ENCODE measurements at regions not wholly inside any gene's neighbourhood (a gene's known extent, or its start where the extent isn't known, plus 50 kb on each side); places are given as distances from the start of the nearest gene placed in this dataset.

DNA sequence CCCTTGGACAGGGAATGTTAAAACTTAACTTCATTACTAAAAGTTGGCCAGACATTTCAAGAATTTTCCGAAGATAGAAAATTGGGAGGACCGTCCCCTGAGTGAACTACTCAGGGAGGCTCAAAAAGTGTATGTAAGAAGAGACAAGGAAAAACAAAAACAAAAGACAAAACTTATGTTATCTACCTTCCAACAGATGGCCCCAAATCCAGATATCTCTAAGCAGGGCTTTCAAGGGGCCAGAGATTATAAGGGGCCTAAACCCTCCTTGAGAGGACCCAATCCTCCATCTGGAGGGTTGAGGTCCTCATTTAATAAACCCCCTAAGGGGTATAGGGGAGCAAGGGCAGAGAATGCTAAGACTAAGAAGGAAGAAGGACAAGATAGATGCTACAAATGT, 203.6 kb downstream of the SH2D4B start:
- TF ChIP-seq, protein P1, sequence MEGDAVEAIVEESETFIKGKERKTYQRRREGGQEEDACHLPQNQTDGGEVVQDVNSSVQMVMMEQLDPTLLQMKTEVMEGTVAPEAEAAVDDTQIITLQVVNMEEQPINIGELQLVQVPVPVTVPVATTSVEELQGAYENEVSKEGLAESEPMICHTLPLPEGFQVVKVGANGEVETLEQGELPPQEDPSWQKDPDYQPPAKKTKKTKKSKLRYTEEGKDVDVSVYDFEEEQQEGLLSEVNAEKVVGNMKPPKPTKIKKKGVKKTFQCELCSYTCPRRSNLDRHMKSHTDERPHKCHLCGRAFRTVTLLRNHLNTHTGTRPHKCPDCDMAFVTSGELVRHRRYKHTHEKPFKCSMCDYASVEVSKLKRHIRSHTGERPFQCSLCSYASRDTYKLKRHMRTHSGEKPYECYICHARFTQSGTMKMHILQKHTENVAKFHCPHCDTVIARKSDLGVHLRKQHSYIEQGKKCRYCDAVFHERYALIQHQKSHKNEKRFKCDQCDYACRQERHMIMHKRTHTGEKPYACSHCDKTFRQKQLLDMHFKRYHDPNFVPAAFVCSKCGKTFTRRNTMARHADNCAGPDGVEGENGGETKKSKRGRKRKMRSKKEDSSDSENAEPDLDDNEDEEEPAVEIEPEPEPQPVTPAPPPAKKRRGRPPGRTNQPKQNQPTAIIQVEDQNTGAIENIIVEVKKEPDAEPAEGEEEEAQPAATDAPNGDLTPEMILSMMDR (IDR thresholded peaks at IDR 0.05; ENCODE audit: low read depth, low read length) = no peak

DNA sequence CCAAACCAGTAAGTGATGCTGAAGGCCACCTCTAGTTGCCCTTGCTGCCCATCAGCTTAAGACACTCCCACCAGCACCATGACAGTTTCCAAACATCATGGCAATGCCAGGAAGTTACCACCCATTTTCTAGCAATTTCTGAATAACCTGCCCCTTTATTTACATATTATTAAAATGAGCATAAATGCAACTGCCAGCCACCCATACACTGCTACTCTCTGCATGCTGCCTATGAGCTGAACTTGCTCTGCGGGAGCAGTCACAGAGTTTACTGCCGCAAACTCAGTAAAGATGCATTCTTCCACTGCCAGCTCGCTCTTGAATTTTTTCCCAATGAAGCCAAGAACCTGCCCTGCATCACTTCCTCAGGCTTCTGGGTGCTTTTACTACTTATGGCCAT, 212.6 kb downstream of the SH2D4B start:
- TF ChIP-seq, protein P1 (IDR thresholded peaks at IDR 0.05; ENCODE audit: low read depth, low read length) = no peak
- no peak overlapping the region for H3K4me3 ChIP-seq (ENCODE audit: low read depth, low read length)

More for the DNA sequence above, 203.6 kb downstream of the SH2D4B start:
- H3K4me3 ChIP-seq (ENCODE audit: low read depth, low read length) = no peak overlapping the region

DNA sequence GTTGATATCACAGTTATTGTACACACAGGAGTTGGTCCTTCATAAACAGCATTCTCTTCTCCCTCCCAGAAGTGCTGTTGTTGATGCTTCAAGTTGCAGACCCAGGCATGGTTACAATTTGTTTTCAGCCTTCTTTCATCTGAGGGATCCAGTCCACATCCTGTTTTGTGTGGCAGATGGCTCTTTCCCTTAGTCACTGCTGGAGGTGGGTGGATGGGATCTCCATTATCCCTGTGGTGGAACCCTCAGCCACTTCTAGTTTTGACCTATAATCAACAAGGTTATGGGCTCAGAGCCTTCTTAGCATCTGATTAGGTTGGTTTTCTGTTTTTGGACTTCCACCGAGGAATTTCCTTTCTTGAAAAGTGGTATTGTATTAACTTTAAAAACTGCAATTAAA, 214.2 kb downstream of the SH2D4B start:
- H3K4me3 ChIP-seq (ENCODE audit: low read depth, low read length) = no peak overlapping the region
- TF ChIP-seq, protein P1 (IDR thresholded peaks at IDR 0.05; ENCODE audit: low read depth, low read length) = no peak

DNA sequence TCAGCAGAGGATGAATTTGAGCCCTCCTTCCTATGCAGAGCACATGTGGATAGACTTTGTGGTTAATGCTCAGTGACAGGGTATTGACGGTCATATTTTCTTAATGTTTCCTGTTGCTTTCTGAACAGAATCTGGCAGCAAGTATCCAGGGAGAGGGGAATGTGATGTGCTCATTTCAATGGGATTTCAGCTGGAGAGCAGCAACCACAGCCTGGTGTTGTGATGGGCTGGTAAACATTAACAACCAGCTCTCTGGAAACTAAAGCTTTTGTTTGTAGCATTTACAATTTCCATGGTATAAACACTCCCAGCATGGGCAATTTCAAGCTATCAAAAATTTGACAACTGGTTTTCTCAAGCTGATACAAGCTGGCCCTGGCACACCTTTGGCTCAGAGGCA, 215.9 kb downstream of the SH2D4B start:
- H3K4me3 ChIP-seq (ENCODE audit: low read depth, low read length) = no peak overlapping the region
- TF ChIP-seq, protein P1 (IDR thresholded peaks at IDR 0.05; ENCODE audit: low read depth, low read length) = no peak

DNA sequence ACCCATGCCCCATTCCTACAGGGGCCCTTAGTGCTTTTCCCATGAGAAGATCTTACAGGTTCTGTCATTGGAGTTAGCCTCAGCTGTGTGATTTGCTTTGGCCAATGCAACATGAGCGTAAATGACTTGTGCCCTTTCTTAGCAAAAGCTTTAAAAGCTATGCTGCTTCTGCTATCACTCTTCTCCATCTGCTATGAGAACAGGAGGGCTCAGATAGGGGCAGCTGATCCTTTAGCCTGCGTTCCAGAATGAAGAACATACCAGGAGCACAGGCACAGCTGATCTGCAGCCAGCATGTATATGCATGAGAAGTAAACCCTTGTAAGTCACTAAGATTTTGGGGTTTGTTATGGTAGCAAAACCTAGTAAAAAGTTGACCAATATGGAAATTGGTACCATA, 218.2 kb downstream of the SH2D4B start:
- TF ChIP-seq, protein P1 (IDR thresholded peaks at IDR 0.05; ENCODE audit: low read depth, low read length) = no peak
- H3K4me3 ChIP-seq (ENCODE audit: low read depth, low read length) = no peak overlapping the region

DNA sequence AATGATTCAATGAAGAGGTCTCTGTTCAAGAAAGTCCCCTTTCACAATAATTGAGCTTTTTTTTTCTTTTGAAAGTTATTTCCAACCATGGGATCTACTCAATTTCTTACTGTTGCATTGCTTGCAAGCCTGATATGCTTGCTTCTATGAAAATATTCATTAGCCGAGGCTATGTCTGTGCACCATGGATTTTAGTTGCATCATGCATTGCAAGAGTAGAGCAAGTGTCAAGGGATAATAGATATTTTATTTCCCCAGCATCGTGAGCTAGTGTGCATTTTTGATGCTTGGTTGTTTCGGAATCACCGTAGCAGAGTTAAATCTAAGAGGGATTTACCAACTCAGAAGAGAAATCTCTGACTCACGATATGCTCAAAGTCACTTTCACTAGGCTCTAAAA, 222.0 kb downstream of the SH2D4B start:
- TF ChIP-seq, protein P1 (IDR thresholded peaks at IDR 0.05; ENCODE audit: low read depth, low read length) = no peak
- H3K4me3 ChIP-seq (ENCODE audit: low read depth, low read length) = no peak overlapping the region

DNA sequence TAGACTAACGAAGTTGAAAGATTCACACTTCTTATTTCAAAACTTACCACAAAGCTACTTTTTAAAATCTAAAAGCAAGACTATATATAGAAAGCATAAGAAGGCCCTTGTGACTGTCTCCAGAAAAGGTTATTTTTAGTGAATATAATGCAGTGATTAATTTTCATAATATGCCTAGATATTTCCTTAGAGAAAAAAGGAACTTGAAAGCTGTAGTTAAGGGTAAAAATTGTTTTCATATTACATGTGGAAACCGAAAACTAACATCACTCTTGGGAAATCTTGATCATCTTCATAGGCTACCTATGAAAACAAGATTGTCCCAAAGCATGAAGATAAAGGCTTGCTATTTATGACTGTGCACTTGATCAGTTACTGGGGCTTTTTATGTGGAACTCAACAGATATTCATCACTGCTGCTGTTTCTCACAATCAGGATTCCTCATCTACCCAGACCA, 223.2 kb downstream of the SH2D4B start:
- TF ChIP-seq, protein P1 (IDR thresholded peaks at IDR 0.05; ENCODE audit: low read depth, low read length) = no peak
- no peak overlapping the region for H3K4me3 ChIP-seq (ENCODE audit: low read depth, low read length)

Measured in WI38 (cell line).